Glomerular endothelial cell (primary cell): ENCODE measurements at regions not wholly inside any gene's neighbourhood (a gene's known extent, or its start where the extent isn't known, plus 50 kb on each side); places are given as distances from the start of the nearest gene placed in this dataset.

Experiments used
- DNase-seq: peaks from one replicate; pipeline ENCODE4 v3.0.0-alpha.2; 2011; ENCODE audit warnings: low read depth, low spot score; ENCODE audit errors: extremely low read depth

GRCh38 chr6:112780498-112781096 is 433.5 kb downstream of the RFPL4B start:
- DNase-seq, result peak; percentile 86

- DNase-seq, result peak; percentile 25
These were observed 434.1 kb downstream of the RFPL4B start for GRCh38 chr6:112781241-112781640.

- DNase-seq, result no peak
These were observed 438.3 kb downstream of the RFPL4B start for GRCh38 chr6:112785408-112785807.

- DNase-seq, result no peak
These were observed 439.7 kb downstream of the RFPL4B start for GRCh38 chr6:112786801-112787200.

- DNase-seq, result no peak
These were observed 440.2 kb downstream of the RFPL4B start for GRCh38 chr6:112787371-112787770.

GRCh38 chr6:112795316-112795715 is 448.2 kb downstream of the RFPL4B start:
- no peak for DNase-seq

- no peak for DNase-seq
These were observed 449.6 kb downstream of the RFPL4B start for GRCh38 chr6:112796712-112797111.

- no peak for DNase-seq
These were observed 452.8 kb downstream of the RFPL4B start for GRCh38 chr6:112799889-112800288.

GRCh38 chr6:112800439-112800838 is 453.3 kb downstream of the RFPL4B start:
- DNase-seq, result no peak

- DNase-seq, result no peak
These were observed 453.8 kb downstream of the RFPL4B start for GRCh38 chr6:112800916-112801315.

GRCh38 chr6:112801468-112802080 is 454.4 kb downstream of the RFPL4B start:
- no peak for DNase-seq

GRCh38 chr6:112802144-112802543 is 455.0 kb downstream of the RFPL4B start:
- peak; percentile 50 for DNase-seq

GRCh38 chr6:112804638-112805330 is 457.7 kb downstream of the RFPL4B start:
- DNase-seq, result no peak

GRCh38 chr6:112806163-112806865 is 459.2 kb downstream of the RFPL4B start:
- DNase-seq, result no peak

- no peak for DNase-seq
These were observed 474.3 kb downstream of the RFPL4B start for GRCh38 chr6:112821476-112821875.

- no peak for DNase-seq
These were observed 475.6 kb downstream of the RFPL4B start for GRCh38 chr6:112822769-112823168.

- no peak for DNase-seq
These were observed 480.7 kb downstream of the RFPL4B start for GRCh38 chr6:112827793-112828192.

GRCh38 chr6:112831022-112831421 is 483.9 kb downstream of the RFPL4B start:
- DNase-seq, result no peak

GRCh38 chr6:112833581-112834131 is 486.5 kb downstream of the RFPL4B start:
- DNase-seq, result no peak

- no peak for DNase-seq
These were observed 487.9 kb downstream of the RFPL4B start for GRCh38 chr6:112835078-112835477.

- no peak for DNase-seq
These were observed 492.4 kb downstream of the RFPL4B start for GRCh38 chr6:112839525-112839961.
